IPS-18a (cell line): ENCODE measurements at regions not wholly inside any gene's neighbourhood (a gene's known extent, or its start where the extent isn't known, plus 50 kb on each side); places are given as distances from the start of the nearest gene placed in this dataset.

Source experiments
- H3K27ac ChIP-seq: one replicate; pipeline ENCODE4 v1.5.1; 2013; ENCODE audit warnings: low read length
- H3K27me3 ChIP-seq: one replicate; pipeline ENCODE4 v1.6.1; 2013; ENCODE audit warnings: mild to moderate bottlenecking, low read length; ENCODE audit not compliant: control insufficient read depth, insufficient read depth
- H3K36me3 ChIP-seq: one replicate; pipeline ENCODE4 v1.6.1; 2013; ENCODE audit warnings: low read depth, low read length; ENCODE audit not compliant: control insufficient read depth
- H3K4me1 ChIP-seq: one replicate; pipeline ENCODE4 v1.6.1; 2013; ENCODE audit warnings: low read depth, low read length; ENCODE audit not compliant: control insufficient read depth
- H3K4me3 ChIP-seq: one replicate; pipeline ENCODE4 v1.5.1; 2013; ENCODE audit warnings: low read length
- H3K9ac ChIP-seq: one replicate; pipeline ENCODE4 v1.6.1; 2013; ENCODE audit warnings: mild to moderate bottlenecking, low read length, moderate library complexity
- H3K9me3 ChIP-seq: one replicate; pipeline ENCODE4 v1.6.1; 2013; ENCODE audit warnings: low read depth, low read length; ENCODE audit not compliant: control insufficient read depth

DNA sequence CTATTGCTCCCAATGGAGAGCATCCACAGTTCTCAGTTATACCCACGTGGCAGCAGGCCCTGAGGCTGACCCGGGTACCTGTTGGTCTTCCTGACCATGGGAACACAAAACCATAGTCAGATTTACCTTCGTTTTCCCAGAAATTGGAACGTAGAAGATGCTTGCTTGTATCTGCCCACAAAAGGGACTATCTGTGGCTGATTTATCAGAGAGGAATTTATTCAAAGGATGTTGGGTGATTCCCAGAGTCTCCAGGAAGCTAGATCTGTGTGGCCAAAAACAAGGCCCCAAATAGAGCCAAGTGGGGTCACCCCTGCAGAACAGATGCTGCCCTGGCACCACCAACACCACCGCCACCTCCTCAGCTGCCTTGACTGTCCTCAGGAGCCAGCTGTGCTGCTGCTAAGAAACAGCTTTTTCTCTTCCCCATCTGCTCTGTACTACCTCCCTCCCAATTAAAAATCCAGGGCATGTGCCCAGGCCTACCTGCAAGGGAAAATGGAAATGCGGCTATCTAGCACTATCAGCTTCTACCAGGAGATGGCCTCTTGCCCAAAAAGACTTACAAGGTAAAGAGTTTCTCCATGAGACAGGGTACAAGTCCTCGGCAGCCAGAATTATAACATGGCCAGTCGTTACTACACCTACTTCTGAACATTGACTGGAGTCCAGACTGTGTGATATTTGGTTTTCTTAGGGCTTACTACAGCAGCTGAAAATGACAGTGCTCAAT, 128.6 kb upstream of the PLEKHG7 start:
- H3K4me3 ChIP-seq = no peak overlapping the region
- H3K9me3 ChIP-seq = no peaks in the 10 kb centered on the region
- no peaks in the 10 kb centered on the region for H3K27me3 ChIP-seq
- no peak overlapping the region for H3K27ac ChIP-seq
- H3K4me1 ChIP-seq = peaks cover 4% of the 10 kb centered on the region
- H3K9ac ChIP-seq = no peak overlapping the region
- H3K36me3 ChIP-seq = no peaks in the 10 kb centered on the region

DNA sequence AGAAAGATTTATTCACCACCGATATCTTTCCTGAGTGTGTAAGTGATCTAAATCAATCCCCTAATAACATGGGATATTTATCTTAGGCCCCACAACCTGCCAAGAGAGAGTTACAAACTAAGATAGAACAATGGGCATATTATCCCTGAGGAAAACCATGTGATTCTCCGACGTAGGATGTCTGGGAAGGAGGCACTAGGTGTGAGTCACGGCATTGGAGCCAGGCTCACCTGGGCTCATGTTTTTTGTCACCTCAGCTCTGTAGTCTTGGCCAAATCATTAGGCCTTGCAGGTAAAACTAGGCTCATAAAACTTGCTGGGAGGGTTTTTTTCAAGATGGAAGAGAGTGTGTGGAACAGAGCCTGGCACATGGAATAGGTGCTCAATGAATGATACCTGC, 129.7 kb upstream of the PLEKHG7 start:
- H3K27me3 ChIP-seq = no peaks in the 10 kb centered on the region

DNA sequence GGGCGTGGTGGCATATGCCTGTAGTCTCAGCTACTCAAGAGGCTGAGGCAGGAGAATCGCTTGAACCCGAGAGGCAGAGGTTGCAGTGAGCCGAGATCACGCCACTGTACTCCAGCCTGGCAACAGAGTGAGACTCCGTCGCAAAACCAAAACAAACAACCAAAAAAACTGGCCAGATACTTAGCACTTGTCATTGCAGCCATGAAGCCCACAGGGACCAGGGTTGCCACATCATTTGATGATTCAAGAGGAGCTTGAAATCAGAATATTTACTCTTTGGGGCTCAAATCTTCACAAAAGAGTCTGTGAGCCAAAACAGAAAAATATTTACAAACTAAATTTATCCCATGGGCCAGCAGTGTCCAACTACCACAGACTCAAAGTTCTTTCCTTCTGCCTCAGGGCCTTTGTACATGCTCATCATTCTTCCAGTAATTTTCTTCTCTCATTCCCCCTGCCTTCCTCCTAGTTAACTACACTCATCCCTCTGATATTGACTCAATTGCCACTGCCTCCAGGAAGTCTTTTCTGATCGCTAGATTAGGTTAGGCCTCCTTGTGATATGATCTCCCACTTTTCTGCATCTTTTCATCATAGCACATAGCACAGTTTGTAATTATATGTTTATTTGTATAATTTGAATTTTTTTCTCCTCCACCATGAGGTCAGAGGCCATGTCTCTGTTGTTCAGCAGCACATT, 130.8 kb upstream of the PLEKHG7 start:
- Histone ChIP-seq H3K4me3 (no peak overlapping the region), H3K27me3 (no peaks in the 10 kb centered on the region), H3K9me3 (no peaks in the 10 kb centered on the region), H3K36me3 (no peaks in the 10 kb centered on the region), H3K9ac (no peak overlapping the region), H3K27ac (no peak overlapping the region), H3K4me1 (peaks cover 4% of the 10 kb centered on the region)

More for the DNA sequence above, 129.7 kb upstream of the PLEKHG7 start:
- H3K4me3 ChIP-seq = no peak overlapping the region
- no peaks in the 10 kb centered on the region for H3K9me3 ChIP-seq
- no peak overlapping the region for H3K27ac ChIP-seq
- H3K9ac ChIP-seq = no peak overlapping the region
- H3K4me1 ChIP-seq = peaks cover 4% of the 10 kb centered on the region
- H3K36me3 ChIP-seq = no peaks in the 10 kb centered on the region

DNA sequence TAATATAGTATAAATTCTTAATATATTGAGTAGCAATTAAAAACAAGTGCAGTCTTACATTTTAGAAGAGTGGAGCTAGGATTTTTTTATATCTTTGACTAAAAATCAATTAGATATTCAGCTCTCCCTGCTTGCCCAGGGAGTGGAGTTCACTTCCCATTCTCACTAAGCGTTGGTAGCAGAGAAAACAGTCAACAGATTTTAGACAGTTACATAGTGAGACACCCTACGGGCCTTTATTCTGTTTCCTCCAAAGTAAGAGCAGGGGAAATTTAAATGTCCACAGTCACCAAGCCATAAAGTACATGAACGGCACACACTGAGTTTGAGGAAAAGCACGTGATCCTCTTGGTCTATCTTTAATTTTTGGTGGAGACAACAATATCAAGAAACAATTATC, 131.6 kb upstream of the PLEKHG7 start:
- H3K36me3 ChIP-seq = no peaks in the 10 kb centered on the region

DNA sequence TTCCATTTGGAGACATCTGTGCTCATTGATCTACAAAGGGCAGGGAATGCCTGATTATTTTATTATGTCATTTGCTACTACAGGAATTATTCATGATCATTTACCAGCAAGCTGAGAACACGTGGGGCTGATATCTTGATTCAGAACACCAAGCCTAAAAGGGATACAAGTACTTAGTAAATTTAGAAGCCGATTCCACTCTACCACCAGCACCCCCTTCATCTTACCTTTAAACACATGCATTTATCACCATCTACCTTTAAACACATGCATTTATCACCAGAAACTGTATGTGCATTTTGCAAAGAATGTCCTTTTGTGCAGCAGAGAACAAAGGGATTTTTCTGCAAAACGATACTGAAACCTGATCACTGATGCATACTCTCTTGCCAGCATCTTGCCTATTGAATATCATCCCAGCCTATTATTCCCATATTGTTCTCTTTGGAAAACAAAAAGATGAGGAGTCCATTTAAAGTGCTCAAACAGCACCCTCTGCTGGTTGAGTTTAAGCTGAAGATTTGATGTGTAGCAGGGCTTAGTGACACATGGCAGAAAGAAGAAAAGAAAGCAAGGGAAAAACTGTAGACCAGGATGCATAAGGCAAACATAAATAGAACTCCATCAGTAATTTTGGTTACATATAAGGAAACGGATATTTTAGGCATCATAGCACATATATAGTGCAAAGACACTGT, 132.6 kb upstream of the PLEKHG7 start:
- Histone ChIP-seq H3K4me3 (no peak overlapping the region), H3K9ac (no peak overlapping the region), H3K27ac (no peak overlapping the region)

More for the DNA sequence above, 131.6 kb upstream of the PLEKHG7 start:
- Histone ChIP-seq H3K27me3 (no peaks in the 10 kb centered on the region), H3K4me3 (no peak overlapping the region), H3K4me1 (peaks cover 4% of the 10 kb centered on the region), H3K27ac (no peak overlapping the region), H3K9ac (no peak overlapping the region), H3K9me3 (no peaks in the 10 kb centered on the region)

DNA sequence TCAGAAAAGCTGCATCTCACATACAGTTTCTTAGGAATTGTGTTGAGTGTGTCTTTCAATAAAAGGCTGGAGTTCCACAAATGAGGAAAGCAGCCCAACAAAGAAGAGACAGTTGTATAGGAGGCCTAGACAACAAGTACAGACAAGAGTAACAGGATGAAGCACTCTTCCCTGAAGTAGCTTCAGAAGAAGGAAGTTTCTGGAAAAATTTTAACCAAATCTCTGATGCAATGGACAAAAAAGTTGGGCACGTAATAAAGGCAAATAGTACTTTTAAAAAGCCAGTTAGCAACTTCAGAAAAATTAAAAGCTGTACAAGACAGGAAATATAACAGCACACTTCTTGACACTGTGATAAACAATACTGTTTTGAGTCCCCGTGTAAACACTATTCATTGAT, 134.1 kb upstream of the PLEKHG7 start:
- Histone ChIP-seq H3K36me3 (no peaks in the 10 kb centered on the region), H3K4me3 (no peak overlapping the region), H3K9me3 (no peaks in the 10 kb centered on the region), H3K9ac (no peak overlapping the region), H3K4me1 (peaks cover 4% of the 10 kb centered on the region), H3K27me3 (no peaks in the 10 kb centered on the region), H3K27ac (no peak overlapping the region)

More for the DNA sequence above, 132.6 kb upstream of the PLEKHG7 start:
- Histone ChIP-seq H3K4me1 (peaks cover 4% of the 10 kb centered on the region), H3K9me3 (no peaks in the 10 kb centered on the region), H3K27me3 (no peaks in the 10 kb centered on the region), H3K36me3 (no peaks in the 10 kb centered on the region)

DNA sequence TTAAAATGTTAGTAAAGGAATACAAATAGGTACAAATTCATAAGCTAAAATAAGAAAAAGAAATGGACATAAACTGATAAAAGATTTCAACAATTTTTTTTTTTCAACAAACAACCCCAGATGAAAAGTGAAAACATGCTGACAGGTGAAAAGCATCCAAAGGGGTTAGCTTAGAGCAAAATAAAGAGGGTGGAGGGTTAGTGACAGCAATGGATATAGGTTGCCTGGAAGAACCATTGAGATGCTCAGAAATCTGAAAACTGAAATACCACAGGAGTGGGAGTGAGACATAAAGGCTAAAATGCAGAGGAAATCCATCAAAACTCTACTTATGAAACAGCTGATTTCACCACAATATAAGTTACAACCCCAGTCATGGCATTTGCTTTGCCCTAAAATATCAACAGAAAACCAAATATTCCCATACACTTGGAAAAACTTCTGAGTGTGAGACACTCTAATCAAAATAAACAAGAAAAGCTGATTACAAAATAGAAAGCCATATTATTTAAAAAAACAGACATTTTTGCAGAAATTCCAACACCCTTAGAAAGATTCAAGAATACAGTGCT, 136.3 kb upstream of the PLEKHG7 start:
- H3K4me3 ChIP-seq = no peak overlapping the region
- peaks cover 4% of the 10 kb centered on the region for H3K4me1 ChIP-seq
- H3K27ac ChIP-seq = no peak overlapping the region
- no peaks in the 10 kb centered on the region for H3K36me3 ChIP-seq
- no peak overlapping the region for H3K9ac ChIP-seq
- no peaks in the 10 kb centered on the region for H3K27me3 ChIP-seq
- H3K9me3 ChIP-seq = no peaks in the 10 kb centered on the region

DNA sequence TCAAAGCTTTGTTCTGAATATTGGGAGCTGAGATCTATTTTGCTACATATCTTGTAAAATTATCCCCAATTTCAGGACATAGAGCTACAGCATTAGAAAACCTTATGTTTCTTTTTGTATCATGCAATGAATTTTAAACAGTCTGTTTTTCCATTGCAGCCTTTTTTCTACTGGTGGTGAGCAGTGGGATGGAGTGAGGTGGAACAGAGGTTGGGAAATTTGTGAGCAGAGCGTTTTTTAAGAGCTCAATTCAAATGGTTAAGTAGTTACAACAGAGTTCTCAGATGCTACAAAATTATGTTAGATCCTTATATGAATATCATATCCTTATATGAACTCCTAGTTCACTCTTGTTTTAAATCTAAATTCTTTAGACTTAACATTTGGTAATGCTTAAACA, 139.0 kb upstream of the PLEKHG7 start:
- Histone ChIP-seq H3K9ac (no peak overlapping the region), H3K9me3 (no peaks in the 10 kb centered on the region), H3K27ac (no peak overlapping the region), H3K27me3 (no peaks in the 10 kb centered on the region), H3K36me3 (no peaks in the 10 kb centered on the region), H3K4me3 (no peak overlapping the region), H3K4me1 (no peaks in the 10 kb centered on the region)

DNA sequence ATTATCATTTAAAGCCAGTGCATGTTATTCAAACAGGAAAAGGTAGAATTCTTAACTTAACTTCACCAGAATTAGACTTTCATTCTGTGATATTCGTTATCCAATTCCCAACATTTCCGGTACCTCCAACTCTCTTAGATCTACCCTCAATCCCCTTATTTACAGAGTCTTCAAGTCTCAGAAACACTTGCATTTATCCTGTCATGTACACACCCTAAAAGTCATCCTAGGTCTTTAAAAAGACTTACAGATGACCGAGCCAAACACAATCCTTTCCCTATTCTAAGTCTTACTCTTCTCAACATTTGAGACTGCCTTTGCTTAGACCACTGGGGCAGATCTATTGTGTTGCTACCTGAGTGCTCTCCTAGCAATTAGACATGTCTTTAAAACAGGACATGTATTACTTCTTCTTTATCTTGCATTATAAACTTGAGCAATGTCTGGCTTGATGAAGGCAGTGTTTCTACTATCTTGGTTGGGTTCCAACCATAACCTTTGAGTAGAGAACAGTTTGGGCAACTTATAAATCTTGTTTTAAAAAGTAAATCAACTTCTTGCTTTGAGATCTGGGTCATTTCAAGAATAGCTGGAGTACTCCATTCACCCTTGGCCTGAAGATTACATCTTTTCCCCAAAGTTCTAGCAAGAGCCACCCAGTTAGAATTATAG, 140.6 kb upstream of the PLEKHG7 start:
- Histone ChIP-seq H3K27me3 (no peaks in the 10 kb centered on the region), H3K27ac (no peak overlapping the region), H3K9ac (no peak overlapping the region), H3K4me3 (no peak overlapping the region), H3K4me1 (no peaks in the 10 kb centered on the region), H3K9me3 (no peaks in the 10 kb centered on the region), H3K36me3 (no peaks in the 10 kb centered on the region)

DNA sequence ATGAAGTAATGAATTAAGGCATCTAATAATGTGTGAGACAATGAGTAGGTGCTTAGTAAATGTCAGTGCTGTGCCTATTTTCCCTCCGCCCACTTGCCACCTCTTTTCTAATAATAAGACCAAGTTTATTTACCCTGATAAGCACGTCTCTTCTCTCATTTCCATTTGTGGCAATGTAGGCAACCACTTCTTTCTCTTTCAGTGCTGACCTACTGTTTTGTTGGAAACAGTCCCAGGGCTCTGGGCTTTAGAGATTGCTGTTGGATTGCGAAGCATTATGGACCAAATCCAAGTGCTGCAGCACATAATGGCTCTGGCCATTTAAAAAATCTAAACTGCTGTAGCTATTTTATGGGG, 141.3 kb upstream of the PLEKHG7 start:
- Histone ChIP-seq H3K9me3 (no peaks in the 10 kb centered on the region), H3K4me3 (no peak overlapping the region), H3K27me3 (no peaks in the 10 kb centered on the region), H3K4me1 (peaks cover 3% of the 10 kb centered on the region), H3K27ac (no peak overlapping the region), H3K9ac (no peak overlapping the region), H3K36me3 (no peaks in the 10 kb centered on the region)
